K562 (cell line): ENCODE measurements at regions not wholly inside any gene's neighbourhood (a gene's known extent, or its start where the extent isn't known, plus 50 kb on each side); places are given as distances from the start of the nearest gene placed in this dataset.

Source experiments
- ATAC-seq: fragments of 200-7000 bp; cut with Tn5 transposase; 3 replicates; pipeline ENCODE4 v1.9.1; 2020; ENCODE audit warnings: moderate library complexity
- BruUV-seq: library from RNA; stranded (reverse); fragments of 400-500 nt; replicated peaks from 2 replicates; lab custom pipeline; 2021; lab: Mats Ljungman, UMichigan
- CTCF ChIA-PET: fragments of 300-600 bp; formaldehyde crosslinking; extraction: SDS; loops from one replicate; lab custom pipeline; 2021; ENCODE audit warnings: low intra/inter-chr PET ratio; lab: Yijun Ruan, JAX
- POLR2A ChIA-PET: fragments of 300-600, 350-650 bp; sonication (Branson Sonifier 250); formaldehyde crosslinking; extraction: SDS; loops from one replicate; lab custom pipeline; 2021; ENCODE audit warnings: antibody characterized with exemption, inconsistent platforms; lab: Yijun Ruan, JAX
- DNase-seq, 4 experiments: peaks; one replicate each; pipeline versions ENCODE4 v3.0.0 to v3.0.0-alpha.2; 2011 to 2018; ENCODE audit warnings: low spot score in 3 of 4, mixed read lengths in 3 of 4; ENCODE audit errors: extremely low read depth in 1 of 4
- FAIRE-seq: peaks from 2 replicates; lab custom pipeline; 2011; peaks lifted over from hg19 to GRCh38; lab: Jason Lieb, UNC
- H2AFZ ChIP-seq: 2 replicates; pipeline ENCODE4 v1.6.0; 2011; ENCODE audit warnings: low read depth, low read length, control low read depth, inconsistent platforms
- H3K27ac ChIP-seq: fragments of 200-600 bp; 3 replicates; pipeline ENCODE4 v1.8.0; 2011; ENCODE audit warnings: low read depth, mild to moderate bottlenecking, control low read depth, inconsistent platforms, low read length, moderate library complexity, mixed read lengths; ENCODE audit errors: extremely low read depth
- H3K27me3 ChIP-seq, 2 experiments: fragments of 300-600 bp in 1 of 2; 2 replicates in 1 of 2; 3 replicates in 1 of 2; pipeline versions ENCODE4 v1.6.0 to v1.8.0; 2011; ENCODE audit warnings: inconsistent platforms in 2 of 2, low read length in 2 of 2, mild to moderate bottlenecking in 1 of 2, mixed read lengths in 1 of 2, moderate library complexity in 1 of 2; ENCODE audit not compliant: control insufficient read depth in 2 of 2, insufficient read depth in 2 of 2
- H3K36me3 ChIP-seq: fragments of 300-600 bp; 3 replicates; pipeline ENCODE4 v1.8.0; 2011; ENCODE audit warnings: mild to moderate bottlenecking, low read length, inconsistent platforms; ENCODE audit not compliant: control insufficient read depth, insufficient read depth
- H3K4me1 ChIP-seq, 2 experiments: fragments of 200-600 bp in 1 of 2; replicated peaks in 1 of 2; 2 replicates in 1 of 2; 3 replicates in 1 of 2; pipeline versions ENCODE4 v1.5.1 to v1.8.0; 2011; ENCODE audit warnings: inconsistent platforms in 2 of 2, low read length in 2 of 2, mild to moderate bottlenecking in 1 of 2, mixed read lengths in 1 of 2, moderate library complexity in 1 of 2; ENCODE audit not compliant: control insufficient read depth in 2 of 2, insufficient read depth in 2 of 2
- H3K4me2 ChIP-seq: 2 replicates; pipeline ENCODE4 v1.6.1; 2011; ENCODE audit warnings: low read length, control low read depth, inconsistent platforms, mixed read lengths; ENCODE audit not compliant: insufficient read depth
- H3K4me3 ChIP-seq: fragments of 200-600 bp; sonication (generic), shearing (Covaris generic); 2 replicates; pipeline ENCODE4 v1.5.1; 2016; ENCODE audit warnings: control low read depth, inconsistent platforms
- H3K79me2 ChIP-seq: fragments of 200-600 bp; 3 replicates; pipeline ENCODE4 v1.8.0; 2011; ENCODE audit warnings: low read length, inconsistent platforms; ENCODE audit not compliant: control insufficient read depth, insufficient read depth
- H3K9ac ChIP-seq, 2 experiments: 2 replicates each; pipeline versions ENCODE4 v1.6.0 to v1.6.1; 2011; ENCODE audit warnings: low read depth in 2 of 2, low read length in 2 of 2, control low read depth in 1 of 2, inconsistent platforms in 1 of 2, mild to moderate bottlenecking in 1 of 2, mixed read lengths in 1 of 2; ENCODE audit not compliant: insufficient read depth in 1 of 2
- H3K9me1 ChIP-seq: one replicate; pipeline ENCODE4 v1.6.0; 2011; ENCODE audit warnings: inconsistent platforms, mild to moderate bottlenecking, low read length, moderate library complexity; ENCODE audit not compliant: control insufficient read depth, insufficient read depth
- H3K9me3 ChIP-seq: replicated peaks from 2 replicates; pipeline ENCODE4 v1.5.1; 2011; ENCODE audit warnings: low read depth, low read length, inconsistent platforms; ENCODE audit not compliant: control insufficient read depth, insufficient read depth
- H4K20me1 ChIP-seq: replicated peaks from 2 replicates; pipeline ENCODE4 v1.6.1; 2011; ENCODE audit warnings: low read length, inconsistent platforms, mixed read lengths; ENCODE audit not compliant: control insufficient read depth, insufficient read depth
- ASH1L ChIP-seq: fragments of 450-650 bp; IDR thresholded peaks from 2 replicates; pipeline ENCODE4 v1.6.1; 2018; ENCODE audit warnings: borderline replicate concordance, mild to moderate bottlenecking, low read depth; ENCODE audit not compliant: partially characterized antibody
- BRF1 ChIP-seq: IDR thresholded peaks from 3 replicates; pipeline ENCODE4 v1.6.1; 2011; ENCODE audit warnings: borderline replicate concordance, mild to moderate bottlenecking; ENCODE audit not compliant: insufficient read length; ENCODE audit errors: extremely low read depth
- EP400 ChIP-seq: fragments of 450-650 bp; IDR thresholded peaks from 2 replicates; pipeline ENCODE4 v1.6.1; 2017; ENCODE audit warnings: antibody characterized with exemption, mild to moderate bottlenecking, moderate library complexity
- NR1H2 ChIP-seq: sonication (generic); formaldehyde crosslinking; IDR thresholded peaks from 2 replicates; pipeline ENCODE4 v1.4.0; 2020; ENCODE audit warnings: mild to moderate bottlenecking, missing genetic modification reagents
- POLR3G ChIP-seq: IDR thresholded peaks from 2 replicates; pipeline ENCODE4 v1.6.1; 2011; ENCODE audit not compliant: insufficient read length, insufficient replicate concordance; ENCODE audit errors: extremely low read depth
- ZNF316 ChIP-seq: fragments of 450-650 bp; IDR thresholded peaks from 2 replicates; pipeline ENCODE4 v1.6.1; 2016
- ZNF639 ChIP-seq, 2 experiments: fragments of 200-800 bp in 1 of 2; sonication (Bioruptor generic) in 1 of 2; sonication (generic) in 1 of 2; formaldehyde crosslinking in 1 of 2; IDR thresholded peaks in 1 of 2; conservative IDR thresholded peaks in 1 of 2; 2 replicates each; pipeline versions ENCODE4 v1.5.0 to v1.6.1; 2016 to 2020; ENCODE audit warnings: missing compliant biosample characterization in 1 of 2, missing genetic modification characterization in 1 of 2, missing genetic modification reagents in 1 of 2
- ZNF717 ChIP-seq: fragments of 250-450 bp; sonication (Bioruptor Pico); IDR thresholded peaks from 2 replicates; pipeline ENCODE4 v1.5.0; 2021
- WGBS: fragments of 100-300 bp; shearing (Covaris generic); methylation state at CpG from one replicate; pipeline ENCODE4 v1.1.6; 2016; ENCODE audit warnings: low coverage, mixed read lengths; ENCODE audit not compliant: insufficient coverage; ENCODE audit errors: missing lambda C conversion rate; 5-methylcytosine and 5-hydroxymethylcytosine counted together
- in situ Hi-C: fragments of 300-500 bp; cut with MboI; formaldehyde crosslinking; loops from 4 replicates; pipeline ENCODE4 v1.15.0; 2018; ENCODE audit warnings: inconsistent platforms, mixed read lengths
- intact Hi-C: fragments of 100-400 bp; cut with micrococcal nuclease; formaldehyde crosslinking; loops from 2 replicates; pipeline ENCODE4 v1.14.2; 2022
- TF ChIP-seq, protein P1 (sequence below): fragments of 250-450 bp; sonication (Bioruptor Pico); IDR thresholded peaks from 2 replicates; pipeline ENCODE4 v1.4.0; 2020
- TF ChIP-seq, protein P2 (sequence below): sonication (generic); formaldehyde crosslinking; IDR thresholded peaks from 2 replicates; pipeline ENCODE4 v1.8.0; 2023; ENCODE audit warnings: mild to moderate bottlenecking, missing genetic modification reagents

DNA sequence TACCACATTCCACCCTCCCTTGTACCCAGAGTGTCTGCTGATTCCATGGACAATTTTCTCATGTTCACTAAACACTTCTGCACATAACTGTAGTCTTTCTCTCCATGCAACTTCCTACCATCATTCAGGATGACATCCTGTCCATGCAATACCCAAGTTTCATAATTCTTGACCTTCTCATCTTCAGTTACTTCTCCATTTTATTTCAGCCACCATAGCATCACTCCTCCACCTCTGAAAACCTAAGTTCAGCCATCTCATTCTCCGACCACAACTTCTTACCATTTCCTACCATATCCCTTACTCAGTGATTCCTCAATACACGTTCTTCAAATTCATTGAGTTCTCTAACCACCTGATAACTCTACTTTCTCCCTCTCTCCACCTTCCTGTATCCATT is 216.5 kb upstream of the TENT5A start:
- Histone ChIP-seq H3K4me3 (no peak overlapping the region), H2AFZ (no peak overlapping the region), H3K4me1 (0 out of 5 replicates have a peak, but pooled peaks cover 0 to 5% of the 10 kb centered on the region in 2 experiments), H3K9me3 (no peaks in the 10 kb centered on the region), H3K4me2 (no peak overlapping the region), H3K79me2 (no peaks in the 10 kb centered on the region), H3K9ac (no peak overlapping the region), H3K27me3 (no peaks in the 10 kb centered on the region), H3K27ac (no peak overlapping the region), H3K36me3 (no peaks in the 10 kb centered on the region), H3K9me1 (no peaks in the 10 kb centered on the region), H4K20me1 (no peaks in the 10 kb centered on the region)
- TF ChIP-seq, protein P1, sequence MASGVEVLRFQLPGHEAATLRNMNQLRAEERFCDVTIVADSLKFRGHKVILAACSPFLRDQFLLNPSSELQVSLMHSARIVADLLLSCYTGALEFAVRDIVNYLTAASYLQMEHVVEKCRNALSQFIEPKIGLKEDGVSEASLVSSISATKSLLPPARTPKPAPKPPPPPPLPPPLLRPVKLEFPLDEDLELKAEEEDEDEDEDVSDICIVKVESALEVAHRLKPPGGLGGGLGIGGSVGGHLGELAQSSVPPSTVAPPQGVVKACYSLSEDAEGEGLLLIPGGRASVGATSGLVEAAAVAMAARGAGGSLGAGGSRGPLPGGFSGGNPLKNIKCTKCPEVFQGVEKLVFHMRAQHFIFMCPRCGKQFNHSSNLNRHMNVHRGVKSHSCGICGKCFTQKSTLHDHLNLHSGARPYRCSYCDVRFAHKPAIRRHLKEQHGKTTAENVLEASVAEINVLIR = no peak
- peak; percentile 16; the same call in 1 of the 2 replicates for TF ChIP-seq ZNF316
- CTCF ChIA-PET = no interaction called here
- BruUV-seq = no TSS peak
- no peak for ATAC-seq
- FAIRE-seq = peak; percentile 26
- no peak for DNase-seq
- POLR2A ChIA-PET = no interaction called here
- WGBS = 6% methylated on average over 2 of the region's 2 CpGs
- in situ Hi-C loops = no loop called here
- intact Hi-C loops = no loop called here

DNA sequence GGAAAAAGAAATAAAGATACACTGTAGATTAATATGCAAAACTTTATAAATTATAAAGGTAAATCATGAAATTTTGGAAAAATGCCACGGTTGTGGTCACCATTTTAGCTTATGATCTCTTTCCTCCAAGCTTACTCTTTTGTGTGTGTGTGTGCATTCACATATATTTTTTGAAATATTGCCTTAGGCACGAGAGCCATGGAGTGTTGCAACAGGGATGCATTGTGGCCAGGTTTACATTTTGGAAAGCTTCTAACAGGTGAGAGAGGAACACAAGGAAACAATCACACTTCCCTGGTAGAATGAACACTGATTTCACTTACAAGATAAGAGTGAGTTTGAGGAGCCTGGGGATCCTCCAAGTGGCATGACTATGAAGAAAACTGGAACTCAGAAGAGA is 214.5 kb upstream of the TENT5A start:
- in situ Hi-C loops = no loop called here
- CTCF ChIA-PET = interaction anchor here (0.6 kb wide), 1 partner anchor 39 kb away, joined by 5 read pairs; no protein-coding TSS in a partner anchor
- no peak overlapping the region for H3K9ac ChIP-seq
- TF ChIP-seq, protein P2, sequence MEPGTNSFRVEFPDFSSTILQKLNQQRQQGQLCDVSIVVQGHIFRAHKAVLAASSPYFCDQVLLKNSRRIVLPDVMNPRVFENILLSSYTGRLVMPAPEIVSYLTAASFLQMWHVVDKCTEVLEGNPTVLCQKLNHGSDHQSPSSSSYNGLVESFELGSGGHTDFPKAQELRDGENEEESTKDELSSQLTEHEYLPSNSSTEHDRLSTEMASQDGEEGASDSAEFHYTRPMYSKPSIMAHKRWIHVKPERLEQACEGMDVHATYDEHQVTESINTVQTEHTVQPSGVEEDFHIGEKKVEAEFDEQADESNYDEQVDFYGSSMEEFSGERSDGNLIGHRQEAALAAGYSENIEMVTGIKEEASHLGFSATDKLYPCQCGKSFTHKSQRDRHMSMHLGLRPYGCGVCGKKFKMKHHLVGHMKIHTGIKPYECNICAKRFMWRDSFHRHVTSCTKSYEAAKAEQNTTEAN (CRISPR knock-in tag) = no peak
- no peak for TF ChIP-seq ASH1L
- no peak for TF ChIP-seq POLR3G
- no peak for TF ChIP-seq EP400
- TF ChIP-seq ZNF717 (CRISPR knock-in tag) = no peak
- TF ChIP-seq ZNF639 (CRISPR knock-in tag; conservative IDR thresholded peaks at IDR 0.05 in 1 of 2, IDR thresholded peaks at IDR 0.05 in 1 of 2) = no peak
- no peak for TF ChIP-seq BRF1
- TF ChIP-seq NR1H2 (CRISPR knock-in tag) = no peak

More for the DNA sequence above, 214.5 kb upstream of the TENT5A start:
- Histone ChIP-seq H2AFZ (no peak overlapping the region), H3K4me2 (no peak overlapping the region), H3K27me3 (no peaks in the 10 kb centered on the region), H3K36me3 (no peaks in the 10 kb centered on the region), H3K79me2 (no peaks in the 10 kb centered on the region), H3K4me1 (0 out of 5 replicates have a peak, but pooled peaks cover 0 to 5% of the 10 kb centered on the region in 2 experiments), H3K27ac (no peak overlapping the region), H3K9me3 (no peaks in the 10 kb centered on the region), H3K4me3 (no peak overlapping the region), H3K9me1 (no peaks in the 10 kb centered on the region), H4K20me1 (no peaks in the 10 kb centered on the region)
- intact Hi-C loops = no loop called here
- POLR2A ChIA-PET = no interaction called here
- DNase-seq (no peak), FAIRE-seq (no peak), ATAC-seq (no peak)
- BruUV-seq = no TSS peak
- 0% methylated on average over 2 of the region's 2 CpGs for WGBS
